ENCODE measurements at regions not wholly inside any gene's neighbourhood (a gene's known extent, or its start where the extent isn't known, plus 50 kb on each side); places are given as distances from the start of the nearest gene placed in this dataset.

- TF ChIP-seq SRF (IDR thresholded peaks at IDR 0.05; ENCODE audit: low read depth) (no peak), ELF1 (IDR thresholded peaks at IDR 0.05; ENCODE audit: borderline replicate concordance, low read depth) (no peak), POLR2AphosphoS5 (IDR thresholded peaks at IDR 0.05; ENCODE audit: low read depth, low read length) (no peak), ZNF274 (IDR thresholded peaks at IDR 0.05; ENCODE audit: low read depth, low read length) (no peak), ZFX (IDR thresholded peaks at IDR 0.05) (no peak), JUND (IDR thresholded peaks at IDR 0.05) (no peak), POLR2A (IDR thresholded peaks at IDR 0.05; ENCODE audit: borderline replicate concordance, extremely low read depth, insufficient read depth, insufficient read length) (no peak), EGR1 (IDR thresholded peaks at IDR 0.05; ENCODE audit: low read depth) (no peak)
- TF ChIP-seq, protein P1, sequence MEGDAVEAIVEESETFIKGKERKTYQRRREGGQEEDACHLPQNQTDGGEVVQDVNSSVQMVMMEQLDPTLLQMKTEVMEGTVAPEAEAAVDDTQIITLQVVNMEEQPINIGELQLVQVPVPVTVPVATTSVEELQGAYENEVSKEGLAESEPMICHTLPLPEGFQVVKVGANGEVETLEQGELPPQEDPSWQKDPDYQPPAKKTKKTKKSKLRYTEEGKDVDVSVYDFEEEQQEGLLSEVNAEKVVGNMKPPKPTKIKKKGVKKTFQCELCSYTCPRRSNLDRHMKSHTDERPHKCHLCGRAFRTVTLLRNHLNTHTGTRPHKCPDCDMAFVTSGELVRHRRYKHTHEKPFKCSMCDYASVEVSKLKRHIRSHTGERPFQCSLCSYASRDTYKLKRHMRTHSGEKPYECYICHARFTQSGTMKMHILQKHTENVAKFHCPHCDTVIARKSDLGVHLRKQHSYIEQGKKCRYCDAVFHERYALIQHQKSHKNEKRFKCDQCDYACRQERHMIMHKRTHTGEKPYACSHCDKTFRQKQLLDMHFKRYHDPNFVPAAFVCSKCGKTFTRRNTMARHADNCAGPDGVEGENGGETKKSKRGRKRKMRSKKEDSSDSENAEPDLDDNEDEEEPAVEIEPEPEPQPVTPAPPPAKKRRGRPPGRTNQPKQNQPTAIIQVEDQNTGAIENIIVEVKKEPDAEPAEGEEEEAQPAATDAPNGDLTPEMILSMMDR (IDR thresholded peaks at IDR 0.05 in 2 of 3, conservative IDR thresholded peaks at IDR 0.05 in 1 of 3; ENCODE audit: borderline replicate concordance in 1 of 3, insufficient read depth in 1 of 3, low read depth in 2 of 3, low read length in 2 of 3) = no peak
- TF ChIP-seq, protein P2, sequence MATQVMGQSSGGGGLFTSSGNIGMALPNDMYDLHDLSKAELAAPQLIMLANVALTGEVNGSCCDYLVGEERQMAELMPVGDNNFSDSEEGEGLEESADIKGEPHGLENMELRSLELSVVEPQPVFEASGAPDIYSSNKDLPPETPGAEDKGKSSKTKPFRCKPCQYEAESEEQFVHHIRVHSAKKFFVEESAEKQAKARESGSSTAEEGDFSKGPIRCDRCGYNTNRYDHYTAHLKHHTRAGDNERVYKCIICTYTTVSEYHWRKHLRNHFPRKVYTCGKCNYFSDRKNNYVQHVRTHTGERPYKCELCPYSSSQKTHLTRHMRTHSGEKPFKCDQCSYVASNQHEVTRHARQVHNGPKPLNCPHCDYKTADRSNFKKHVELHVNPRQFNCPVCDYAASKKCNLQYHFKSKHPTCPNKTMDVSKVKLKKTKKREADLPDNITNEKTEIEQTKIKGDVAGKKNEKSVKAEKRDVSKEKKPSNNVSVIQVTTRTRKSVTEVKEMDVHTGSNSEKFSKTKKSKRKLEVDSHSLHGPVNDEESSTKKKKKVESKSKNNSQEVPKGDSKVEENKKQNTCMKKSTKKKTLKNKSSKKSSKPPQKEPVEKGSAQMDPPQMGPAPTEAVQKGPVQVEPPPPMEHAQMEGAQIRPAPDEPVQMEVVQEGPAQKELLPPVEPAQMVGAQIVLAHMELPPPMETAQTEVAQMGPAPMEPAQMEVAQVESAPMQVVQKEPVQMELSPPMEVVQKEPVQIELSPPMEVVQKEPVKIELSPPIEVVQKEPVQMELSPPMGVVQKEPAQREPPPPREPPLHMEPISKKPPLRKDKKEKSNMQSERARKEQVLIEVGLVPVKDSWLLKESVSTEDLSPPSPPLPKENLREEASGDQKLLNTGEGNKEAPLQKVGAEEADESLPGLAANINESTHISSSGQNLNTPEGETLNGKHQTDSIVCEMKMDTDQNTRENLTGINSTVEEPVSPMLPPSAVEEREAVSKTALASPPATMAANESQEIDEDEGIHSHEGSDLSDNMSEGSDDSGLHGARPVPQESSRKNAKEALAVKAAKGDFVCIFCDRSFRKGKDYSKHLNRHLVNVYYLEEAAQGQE (IDR thresholded peaks at IDR 0.05; ENCODE audit: low read depth) = no peak
- TF ChIP-seq, protein P3, sequence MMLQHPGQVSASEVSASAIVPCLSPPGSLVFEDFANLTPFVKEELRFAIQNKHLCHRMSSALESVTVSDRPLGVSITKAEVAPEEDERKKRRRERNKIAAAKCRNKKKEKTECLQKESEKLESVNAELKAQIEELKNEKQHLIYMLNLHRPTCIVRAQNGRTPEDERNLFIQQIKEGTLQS (IDR thresholded peaks at IDR 0.05) = no peak
These were observed 234.4 kb upstream of the DAAM1 start for GRCh38 chr14:58954052-58954451.
